Ammon's horn (tissue), 1 donor: ENCODE measurements at regions not wholly inside any gene's neighbourhood (a gene's known extent, or its start where the extent isn't known, plus 50 kb on each side); places are given as distances from the start of the nearest gene placed in this dataset.
"Not testable (repeated sequence)": the region's sequence is repeated elsewhere in the genome, so short reads cannot be mapped to it uniquely, and the experiment has no call there.

ENCODE experiments used
- DNase-seq: peaks from one replicate; pipeline ENCODE4 v3.0.0-alpha.2; 2016; ENCODE audit warnings: low spot score

- DNase-seq: not testable (repeated sequence)
Measured at GRCh38 chr1:222470252-222470805, 77.6 kb downstream of the HHIPL2 start.

- DNase-seq: no peak
Measured at GRCh38 chr1:222466150-222466865, 81.6 kb downstream of the HHIPL2 start.

GRCh38 chr1:222465211-222466041, 82.5 kb downstream of the HHIPL2 start:
- peak; percentile 93 for DNase-seq

- DNase-seq: peak; percentile 60
Measured at GRCh38 chr1:222464841-222465210, 83.1 kb downstream of the HHIPL2 start.

GRCh38 chr1:222463059-222463730, 84.7 kb downstream of the HHIPL2 start:
- DNase-seq: no peak

GRCh38 chr1:222462601-222463000, 85.3 kb downstream of the HHIPL2 start:
- no peak for DNase-seq

GRCh38 chr1:222461941-222462340, 86.0 kb downstream of the HHIPL2 start:
- no peak for DNase-seq

- DNase-seq: no peak
Measured at GRCh38 chr1:222459652-222460051, 88.3 kb downstream of the HHIPL2 start.

GRCh38 chr1:222457513-222457912, 90.4 kb downstream of the HHIPL2 start:
- DNase-seq: no peak

- no peak for DNase-seq
Measured at GRCh38 chr1:222457084-222457483, 90.8 kb downstream of the HHIPL2 start.

GRCh38 chr1:222455188-222455879, 92.6 kb downstream of the HHIPL2 start:
- peak; percentile 96 for DNase-seq

- peak; percentile 19 for DNase-seq
Measured at GRCh38 chr1:222454782-222455181, 93.1 kb downstream of the HHIPL2 start.

GRCh38 chr1:222454186-222454585, 93.7 kb downstream of the HHIPL2 start:
- DNase-seq: no peak

- DNase-seq: no peak
Measured at GRCh38 chr1:222452031-222452430, 95.9 kb downstream of the HHIPL2 start.

GRCh38 chr1:222443566-222443965, 104.3 kb downstream of the HHIPL2 start:
- no peak for DNase-seq

- no peak for DNase-seq
Measured at GRCh38 chr1:222441066-222441465, 106.8 kb downstream of the HHIPL2 start.

GRCh38 chr1:222424826-222425225, 123.1 kb downstream of the HHIPL2 start:
- DNase-seq: no peak

- DNase-seq: no peak
Measured at GRCh38 chr1:222421380-222421779, 126.5 kb downstream of the HHIPL2 start.

GRCh38 chr1:222420633-222421032, 127.3 kb downstream of the HHIPL2 start:
- no peak for DNase-seq

GRCh38 chr1:222418654-222419053, 129.2 kb downstream of the HHIPL2 start:
- DNase-seq: no peak

GRCh38 chr1:222417264-222417663, 130.6 kb downstream of the HHIPL2 start:
- no peak for DNase-seq
